AG10803 (cell line): ENCODE measurements at regions not wholly inside any gene's neighbourhood (a gene's known extent, or its start where the extent isn't known, plus 50 kb on each side); places are given as distances from the start of the nearest gene placed in this dataset.

Experiments
- DNase-seq: peaks from one replicate; pipeline ENCODE4 v3.0.0; 2010; ENCODE audit warnings: low read depth
- H3K4me3 ChIP-seq: 2 replicates; pipeline ENCODE4 v1.5.1; 2011; ENCODE audit warnings: mild to moderate bottlenecking, low read length, control low read depth
- TF ChIP-seq, protein P1 (sequence below): conservative IDR thresholded peaks from 2 replicates; pipeline ENCODE4 v1.5.1; 2011; ENCODE audit warnings: mild to moderate bottlenecking, low read length, control low read depth, inconsistent platforms

DNA sequence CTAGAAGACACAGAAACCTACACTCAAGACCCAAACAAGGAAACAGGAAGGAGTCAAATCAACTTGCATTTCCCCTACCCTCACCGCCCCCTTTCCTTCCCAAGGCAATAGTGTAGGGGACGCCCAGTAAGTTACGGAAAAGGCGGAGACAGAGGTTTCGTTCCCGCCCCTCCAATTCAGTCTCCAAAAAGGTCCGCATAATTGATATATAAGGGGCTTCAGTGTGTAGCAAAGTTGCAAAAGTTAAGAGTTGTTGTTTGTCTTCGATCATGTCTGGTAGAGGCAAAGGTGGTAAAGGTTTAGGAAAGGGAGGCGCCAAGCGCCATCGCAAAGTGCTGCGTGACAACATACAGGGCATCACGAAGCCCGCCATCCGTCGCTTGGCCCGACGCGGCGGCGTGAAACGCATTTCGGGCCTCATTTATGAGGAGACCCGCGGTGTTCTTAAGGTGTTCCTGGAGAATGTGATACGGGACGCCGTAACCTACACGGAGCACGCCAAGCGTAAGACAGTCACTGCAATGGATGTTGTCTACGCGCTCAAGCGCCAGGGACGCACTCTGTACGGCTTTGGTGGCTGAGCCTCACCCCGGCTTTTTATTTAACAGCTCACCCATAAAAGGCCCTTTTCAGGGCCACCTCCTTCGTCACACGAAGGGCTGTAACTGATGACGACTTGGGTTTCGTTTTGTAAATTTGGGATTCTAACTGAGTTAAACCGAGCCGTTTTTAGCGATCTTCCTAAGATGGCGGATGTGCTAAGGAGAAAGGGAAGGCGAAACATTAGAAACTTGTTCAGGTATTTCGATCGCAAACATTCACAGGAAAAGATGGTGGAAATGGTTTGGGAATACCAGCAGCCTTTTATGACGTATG lies 124.6 kb upstream of the BTN3A2 start:
- H3K4me3 ChIP-seq = peak overlapping the region; percentile 63
- TF ChIP-seq, protein P1, sequence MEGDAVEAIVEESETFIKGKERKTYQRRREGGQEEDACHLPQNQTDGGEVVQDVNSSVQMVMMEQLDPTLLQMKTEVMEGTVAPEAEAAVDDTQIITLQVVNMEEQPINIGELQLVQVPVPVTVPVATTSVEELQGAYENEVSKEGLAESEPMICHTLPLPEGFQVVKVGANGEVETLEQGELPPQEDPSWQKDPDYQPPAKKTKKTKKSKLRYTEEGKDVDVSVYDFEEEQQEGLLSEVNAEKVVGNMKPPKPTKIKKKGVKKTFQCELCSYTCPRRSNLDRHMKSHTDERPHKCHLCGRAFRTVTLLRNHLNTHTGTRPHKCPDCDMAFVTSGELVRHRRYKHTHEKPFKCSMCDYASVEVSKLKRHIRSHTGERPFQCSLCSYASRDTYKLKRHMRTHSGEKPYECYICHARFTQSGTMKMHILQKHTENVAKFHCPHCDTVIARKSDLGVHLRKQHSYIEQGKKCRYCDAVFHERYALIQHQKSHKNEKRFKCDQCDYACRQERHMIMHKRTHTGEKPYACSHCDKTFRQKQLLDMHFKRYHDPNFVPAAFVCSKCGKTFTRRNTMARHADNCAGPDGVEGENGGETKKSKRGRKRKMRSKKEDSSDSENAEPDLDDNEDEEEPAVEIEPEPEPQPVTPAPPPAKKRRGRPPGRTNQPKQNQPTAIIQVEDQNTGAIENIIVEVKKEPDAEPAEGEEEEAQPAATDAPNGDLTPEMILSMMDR = no peak
- DNase-seq = peak; percentile 87

DNA sequence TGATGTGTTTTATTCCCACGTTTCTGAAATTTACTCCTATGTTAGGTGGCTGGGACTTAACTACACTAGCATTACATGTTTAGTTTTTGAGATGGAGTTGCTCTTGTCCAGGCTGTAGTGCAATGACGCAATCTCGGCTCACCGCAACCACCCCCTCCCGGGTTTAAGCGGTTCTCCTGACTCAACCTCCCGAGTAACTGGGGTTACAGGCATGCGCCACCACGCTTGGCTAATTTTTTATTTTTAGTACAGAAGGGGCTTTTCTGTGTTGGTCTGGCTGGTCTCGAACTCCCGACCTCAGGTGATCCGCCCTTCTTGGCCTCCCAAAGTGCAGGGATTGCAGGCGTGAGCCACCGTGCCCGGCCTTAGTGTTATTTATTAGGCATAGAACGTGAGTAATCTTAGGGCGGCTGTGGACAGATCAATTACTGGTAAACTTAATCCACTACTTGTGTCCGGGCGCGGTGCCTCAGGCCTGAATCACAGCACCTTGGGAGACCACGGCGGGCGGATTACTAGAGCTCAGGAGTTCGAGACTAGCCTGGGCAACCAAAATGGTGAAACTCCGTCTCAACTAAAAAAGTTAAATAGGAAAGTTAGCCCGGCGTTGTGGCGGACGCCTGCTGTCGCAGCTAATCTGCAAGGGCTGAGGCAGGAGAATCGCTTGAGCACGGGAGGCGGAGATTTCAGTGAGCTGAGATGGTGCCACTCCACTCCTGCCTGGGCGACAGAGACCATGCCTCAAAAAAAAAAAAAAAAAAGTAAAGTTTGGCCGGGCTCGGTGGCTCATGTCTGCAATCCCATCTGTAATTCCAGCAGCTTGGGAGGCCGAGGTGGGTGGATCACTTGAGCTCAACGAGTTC lies 123.7 kb upstream of the BTN3A2 start:
- peak; percentile 73 for DNase-seq
- TF ChIP-seq, protein P1 = no peak
- peak overlapping the region; percentile 63 for H3K4me3 ChIP-seq

DNA sequence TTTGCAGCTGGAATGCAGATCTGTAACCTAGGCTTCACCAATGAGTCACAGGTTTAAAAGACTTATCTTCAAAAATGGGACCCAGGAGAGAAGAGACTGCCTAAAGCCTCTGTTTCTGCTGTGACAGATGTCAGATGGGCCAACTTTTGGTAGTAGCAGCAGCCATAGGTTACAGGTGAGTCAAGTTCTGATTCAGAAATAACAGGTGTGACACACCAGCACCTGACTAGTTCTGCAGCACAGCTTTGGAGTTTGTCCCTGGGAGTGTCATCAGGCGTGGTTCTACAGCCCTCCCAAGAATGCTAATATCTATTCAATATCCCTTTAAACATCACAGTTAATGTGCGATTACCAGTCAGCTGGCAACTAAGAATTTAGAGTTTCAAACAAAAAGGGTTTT lies 121.9 kb upstream of the BTN3A2 start:
- DNase-seq = no peak
- H3K4me3 ChIP-seq = no peak overlapping the region
- TF ChIP-seq, protein P1 = no peak

DNA sequence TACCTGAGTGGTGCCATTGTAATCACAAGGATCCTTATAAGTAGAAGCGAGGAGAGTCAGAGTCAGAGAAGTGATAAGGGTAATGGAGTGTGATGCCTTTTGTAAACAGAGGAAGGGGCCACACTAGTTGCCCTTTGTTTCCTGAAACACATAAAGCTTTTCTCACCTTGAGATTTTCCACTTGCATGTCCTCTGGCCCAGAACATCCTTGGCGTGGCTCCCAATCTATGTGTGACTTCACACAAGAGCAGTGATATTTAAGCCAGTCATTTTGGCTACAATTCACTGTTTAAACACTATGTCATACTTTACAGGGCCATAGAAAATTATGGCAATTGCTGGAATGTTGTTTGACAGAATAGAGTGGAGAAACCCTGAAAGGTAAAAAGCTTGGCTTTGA lies 121.2 kb upstream of the BTN3A2 start:
- TF ChIP-seq, protein P1 = no peak
- DNase-seq = no peak
- no peak overlapping the region for H3K4me3 ChIP-seq

DNA sequence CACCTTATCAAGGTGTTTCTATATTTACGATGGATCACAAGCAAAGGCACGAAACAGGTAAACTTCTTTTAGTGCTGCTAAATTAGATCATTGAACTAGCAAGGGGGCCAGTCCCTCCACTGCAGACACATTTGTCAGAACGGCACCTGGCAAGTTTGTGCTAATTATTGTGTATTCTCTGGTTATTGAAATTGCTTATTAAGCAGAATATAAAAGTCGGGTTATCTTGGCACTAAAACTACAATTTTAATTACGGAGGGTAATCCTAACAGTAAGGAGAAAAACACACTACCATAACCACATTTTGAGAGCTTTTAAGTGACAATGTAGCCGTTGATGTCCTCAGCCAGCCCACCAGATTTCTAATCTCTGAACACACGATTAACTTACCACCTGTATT lies 118.9 kb upstream of the BTN3A2 start:
- H3K4me3 ChIP-seq = no peak overlapping the region
- TF ChIP-seq, protein P1 = no peak
- DNase-seq = no peak

DNA sequence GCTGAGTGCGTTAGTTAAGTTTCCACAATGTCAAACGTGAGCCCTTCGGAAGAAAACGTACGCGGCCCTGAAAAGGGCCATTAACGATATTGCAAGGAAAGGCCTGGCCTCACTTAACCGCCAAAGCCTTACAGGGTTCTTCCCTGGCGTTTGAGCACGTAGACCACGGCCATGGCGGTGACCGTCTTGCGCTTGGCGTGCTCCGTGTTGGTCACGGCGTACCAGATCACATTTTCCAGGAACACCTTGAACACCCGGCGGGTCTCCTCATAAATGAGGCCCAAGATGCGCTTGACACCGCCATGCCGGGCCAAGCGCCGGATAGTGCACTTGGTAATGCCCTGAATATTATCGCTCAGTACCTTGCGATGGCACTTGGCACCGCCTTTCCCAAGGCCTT lies 118.4 kb upstream of the BTN3A2 start:
- TF ChIP-seq, protein P1 = no peak
- H3K4me3 ChIP-seq = no peak overlapping the region
- no peak for DNase-seq

DNA sequence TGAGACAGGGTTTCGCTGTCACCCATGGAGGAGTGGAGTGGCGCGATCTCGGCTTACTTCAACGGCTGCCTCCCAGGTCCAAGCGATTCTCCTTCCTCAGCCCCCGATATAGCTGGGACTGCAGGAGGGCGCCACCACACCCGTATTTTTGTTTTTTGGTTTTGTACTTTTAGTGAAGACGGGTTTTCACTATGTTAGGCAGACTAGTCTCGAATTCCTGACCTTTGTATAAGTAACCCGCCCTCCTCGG lies 115.4 kb upstream of the BTN3A2 start:
- no peak for DNase-seq
- TF ChIP-seq, protein P1 = 0 out of 2 replicates have a peak, but pooled peaks have one; percentile 1
- peak overlapping the region; percentile 75 for H3K4me3 ChIP-seq
